ENCODE measurements at regions not wholly inside any gene's neighbourhood (a gene's known extent, or its start where the extent isn't known, plus 50 kb on each side); places are given as distances from the start of the nearest gene placed in this dataset.
A peak's percentile ranks its signal among the peaks of the same experiment; 100 is the strongest.
"Not testable (repeated sequence)": the region's sequence is repeated elsewhere in the genome, so short reads cannot be mapped to it uniquely, and the experiment has no call there.

GRCh38 chr7:65317372-65317771, 56.3 kb upstream of the ZNF92 start:
- no peak for DNase-seq (ENCODE audit: low read depth in 2 of 2)

- DNase-seq (ENCODE audit: low read depth in 2 of 2): no peak
These were observed 62.9 kb upstream of the ZNF92 start for GRCh38 chr7:65310761-65311160.

DNA sequence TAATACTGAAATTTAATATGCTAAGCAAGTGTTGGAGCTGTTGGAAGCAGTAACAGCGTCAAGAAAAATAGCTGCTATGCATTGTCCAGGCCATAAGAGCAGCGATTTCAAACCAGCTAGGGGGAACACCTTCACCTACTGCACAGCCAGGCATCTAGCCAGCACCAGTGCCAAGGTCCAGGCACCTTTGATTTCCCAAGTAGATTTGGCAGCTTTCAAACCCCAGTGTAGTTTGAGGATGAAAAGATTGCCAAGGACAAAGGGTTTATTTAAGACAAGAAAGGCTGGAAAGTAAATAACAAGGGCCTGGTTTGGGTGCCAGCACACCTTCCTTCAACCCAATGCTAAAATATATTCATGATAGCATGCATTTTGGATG, 65.4 kb upstream of the ZNF92 start:
- no peak for DNase-seq (ENCODE audit: low read depth in 2 of 2)

DNA sequence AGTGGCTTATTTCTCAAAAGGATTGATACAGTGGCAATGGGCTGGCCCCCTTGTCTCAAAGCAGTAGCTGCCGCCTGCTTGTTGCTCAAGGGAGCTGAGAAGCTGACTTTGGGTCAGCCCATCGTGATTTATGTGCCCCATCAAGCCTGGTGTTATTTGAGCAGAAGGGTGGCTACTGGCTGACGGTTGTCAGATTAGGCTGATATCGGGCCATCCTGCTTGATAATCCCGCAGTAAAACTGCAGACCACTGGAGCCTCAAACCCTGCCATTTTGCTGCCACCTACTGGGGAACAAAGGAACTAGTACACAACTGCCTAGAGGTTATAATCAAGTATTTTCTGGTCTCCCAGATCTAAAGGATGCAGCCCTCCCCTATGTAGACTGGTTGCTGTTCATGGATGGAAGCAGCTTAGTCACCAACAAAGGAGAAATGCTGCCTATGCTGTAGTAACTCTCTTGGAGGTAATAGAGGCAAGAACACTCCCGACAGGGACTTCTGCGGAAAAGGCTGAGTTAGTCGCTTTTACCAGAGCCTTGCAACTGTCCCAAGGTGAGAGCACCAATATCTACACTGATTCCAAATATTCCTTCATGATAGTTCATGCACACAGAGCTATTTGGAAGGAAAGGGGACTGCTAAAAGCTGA, 65.9 kb upstream of the ZNF92 start:
- peak; percentile 1 to 5 for DNase-seq (ENCODE audit: low read depth in 2 of 2)

DNA sequence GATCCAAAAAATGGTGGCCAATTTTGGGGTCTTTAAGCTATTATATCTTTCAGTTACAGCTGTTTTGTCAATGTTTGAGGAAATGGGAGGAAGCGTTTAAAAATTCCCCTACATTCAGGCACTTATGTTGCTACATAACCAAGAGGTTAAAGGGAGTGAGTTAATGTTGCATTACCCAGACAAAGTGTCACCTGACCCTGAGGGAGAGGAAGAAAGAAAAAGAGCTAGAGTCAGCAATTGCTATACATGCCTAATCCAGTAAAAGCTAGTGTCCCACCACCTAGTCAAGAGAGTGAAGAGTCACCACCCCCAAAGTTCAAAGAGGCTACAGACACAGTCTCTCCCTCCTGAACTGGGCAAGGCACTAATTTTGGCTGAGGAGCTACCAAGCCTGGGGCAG, 69.5 kb upstream of the ZNF92 start:
- no peak for DNase-seq (ENCODE audit: low read depth in 2 of 2)

- DNase-seq (ENCODE audit: low read depth in 2 of 2): no peak
These were observed 70.8 kb upstream of the ZNF92 start for GRCh38 chr7:65302883-65303282.

DNA sequence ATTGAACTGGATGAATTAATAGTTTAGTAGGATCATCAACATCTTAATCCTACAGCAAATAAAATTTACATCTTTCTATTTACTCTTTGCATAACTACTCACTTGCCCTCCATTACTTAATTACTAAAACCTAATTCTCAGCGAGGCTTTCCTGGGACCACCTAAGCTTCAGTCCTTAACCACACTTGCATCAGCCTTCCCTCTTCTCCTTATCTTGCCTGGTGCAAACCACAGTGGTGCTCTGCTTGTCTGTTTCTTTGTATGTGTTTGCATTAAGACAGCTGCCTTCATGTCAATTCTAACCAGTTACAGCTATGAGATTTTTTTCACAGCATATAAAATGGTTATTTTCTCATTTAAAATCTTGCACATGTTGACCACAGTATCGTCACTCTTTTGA, 72.6 kb upstream of the ZNF92 start:
- DNase-seq (ENCODE audit: low read depth in 2 of 2): no peak

DNA sequence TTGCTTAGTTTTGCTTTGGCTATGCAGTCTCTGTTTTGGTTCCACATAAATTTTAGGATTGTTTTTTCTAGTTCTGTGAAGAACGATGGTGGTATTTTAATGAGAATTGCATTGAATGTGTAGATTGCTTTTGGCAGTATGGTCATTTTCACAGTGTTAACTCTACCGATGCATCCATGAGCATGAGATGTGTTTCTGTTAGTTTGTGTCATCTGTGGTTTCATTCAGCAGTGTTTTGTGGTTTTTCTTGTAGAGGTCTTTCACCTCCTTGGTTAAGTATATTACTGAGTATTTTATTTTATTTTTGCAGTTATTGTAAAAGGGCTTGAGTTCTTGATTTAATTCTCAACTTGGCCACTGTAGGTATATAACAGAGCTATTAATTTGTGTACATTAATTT, 78.2 kb upstream of the ZNF92 start:
- no peak for DNase-seq (ENCODE audit: low read depth in 2 of 2)

GRCh38 chr7:65290340-65290739, 83.3 kb upstream of the ZNF92 start:
- DNase-seq (ENCODE audit: low read depth in 2 of 2): not testable (repeated sequence)

DNA sequence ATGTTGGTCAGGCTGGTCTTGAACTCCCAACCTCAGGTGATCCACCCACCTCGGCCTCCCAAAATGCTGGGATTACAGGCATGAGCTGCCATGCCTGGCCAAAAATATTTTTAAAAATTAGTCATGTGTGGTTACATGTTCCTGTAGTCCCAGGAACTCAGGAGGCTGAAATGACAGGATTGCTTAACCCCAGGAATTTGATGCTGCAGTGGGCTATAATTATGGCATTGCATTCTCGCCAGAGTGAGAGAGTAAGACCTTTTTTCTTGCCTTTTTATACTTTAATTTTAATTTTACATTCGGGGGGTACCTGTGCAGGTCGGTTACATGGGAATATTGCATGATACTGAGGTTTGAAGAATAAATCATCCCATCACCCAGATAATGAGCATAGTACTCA, 86.6 kb upstream of the ZNF92 start:
- DNase-seq (ENCODE audit: low read depth in 2 of 2): no peak

DNA sequence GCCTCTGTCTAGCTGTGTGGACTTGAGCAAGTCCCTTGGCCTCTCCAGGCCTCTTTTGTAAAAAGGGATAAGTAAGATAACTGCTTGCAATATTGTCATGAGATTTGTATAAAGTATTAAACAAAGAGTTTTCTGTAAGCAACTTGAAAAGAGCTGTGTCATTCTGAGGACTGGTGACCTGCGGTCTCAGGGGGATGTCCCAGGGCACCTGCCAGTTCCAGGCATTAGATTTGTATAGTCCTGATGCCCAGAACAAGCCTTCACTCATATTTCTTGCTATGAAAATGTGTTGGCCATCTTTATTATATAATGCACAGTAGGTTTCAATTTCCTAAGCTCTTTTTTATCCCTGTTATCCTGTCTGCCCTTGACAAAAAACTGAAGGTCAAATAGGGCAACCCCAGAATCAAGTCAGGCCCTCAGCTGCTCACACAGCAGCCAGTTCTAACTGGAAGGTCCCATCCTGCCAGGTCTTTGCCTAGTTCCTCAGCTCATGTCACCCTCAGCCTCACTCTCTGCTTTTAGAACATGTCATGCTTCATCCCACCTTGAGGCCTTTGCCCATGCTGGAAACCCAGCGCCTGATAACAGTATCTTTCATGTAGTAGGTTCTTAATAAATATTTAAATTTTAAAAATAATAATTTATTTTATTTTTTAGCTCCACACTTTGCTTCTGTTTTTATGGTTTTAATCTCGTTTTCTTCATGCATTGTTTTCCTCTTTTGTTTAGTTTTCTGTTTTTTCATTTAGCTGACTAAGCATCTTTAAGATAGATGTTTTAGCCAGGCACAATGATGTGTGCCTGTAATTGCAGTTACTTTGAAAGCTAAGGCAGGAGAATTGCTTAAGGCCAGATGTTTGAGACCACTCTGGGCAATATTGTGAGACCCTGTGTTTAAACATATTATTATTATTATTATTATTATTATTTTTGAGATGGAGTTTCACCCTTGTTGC, 87.5 kb upstream of the ZNF92 start:
- no peak for DNase-seq (ENCODE audit: low read depth in 2 of 2)

DNA sequence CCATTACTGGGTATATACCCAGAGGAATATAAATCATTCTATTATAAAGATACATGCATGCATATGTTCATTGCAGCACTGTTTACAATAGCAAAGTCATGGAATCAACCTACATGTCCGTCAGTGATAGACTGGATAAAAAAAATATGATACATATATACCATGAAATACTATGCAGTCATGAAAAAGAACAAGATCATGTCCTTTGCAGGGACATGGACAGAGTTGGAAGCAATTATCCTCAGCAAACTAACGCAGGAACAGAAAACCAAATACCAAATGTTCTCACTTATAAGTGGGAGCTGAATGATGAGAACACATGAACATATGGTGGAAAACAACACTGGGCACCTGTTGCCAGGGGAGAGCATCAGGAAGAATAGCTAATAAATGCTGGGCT, 88.4 kb upstream of the ZNF92 start:
- not testable (repeated sequence) for DNase-seq (ENCODE audit: low read depth in 2 of 2)

DNA sequence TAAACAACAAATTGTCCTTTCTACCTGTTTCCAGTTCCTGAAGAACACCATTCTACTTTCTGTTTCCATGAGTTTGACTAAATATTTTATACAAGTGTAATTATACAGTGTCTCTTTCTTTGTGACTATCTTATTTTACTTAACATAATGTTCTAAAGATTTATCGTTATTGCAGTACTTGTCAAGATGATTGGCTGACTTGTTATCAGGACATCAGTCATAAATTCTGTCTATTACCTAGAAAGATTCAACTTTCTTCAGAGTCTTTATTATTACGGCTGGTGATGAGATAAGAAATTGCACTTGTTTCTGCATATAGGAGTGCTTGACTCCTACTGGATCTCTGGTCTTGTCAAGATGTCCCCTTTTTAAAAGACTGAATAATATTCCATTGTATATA, 93.9 kb upstream of the ZNF92 start:
- DNase-seq (ENCODE audit: low read depth in 2 of 2): no peak

GRCh38 chr7:65276822-65277221, 96.8 kb upstream of the ZNF92 start:
- no peak for DNase-seq (ENCODE audit: low read depth in 2 of 2)

DNA sequence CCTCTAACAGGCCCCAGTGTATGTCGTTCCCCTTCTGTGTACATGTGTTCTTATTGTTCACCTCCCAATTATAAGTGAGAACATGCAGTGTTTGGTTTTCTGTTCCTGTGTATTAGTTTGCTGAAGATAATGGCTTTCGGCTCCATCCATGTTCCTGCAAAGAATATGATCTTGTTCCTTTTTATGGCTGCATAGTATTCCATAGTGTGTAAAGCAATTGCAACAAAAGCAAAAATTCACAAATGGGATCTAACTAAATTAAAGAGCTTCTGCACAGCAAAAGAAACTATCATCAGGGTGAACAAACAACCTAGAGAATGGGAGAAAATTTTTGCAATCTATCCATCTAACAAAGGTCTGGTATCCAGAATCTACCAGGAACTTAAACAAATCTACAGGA, 102.2 kb upstream of the ZNF92 start:
- DNase-seq (ENCODE audit: low read depth in 2 of 2): not testable (repeated sequence)

DNA sequence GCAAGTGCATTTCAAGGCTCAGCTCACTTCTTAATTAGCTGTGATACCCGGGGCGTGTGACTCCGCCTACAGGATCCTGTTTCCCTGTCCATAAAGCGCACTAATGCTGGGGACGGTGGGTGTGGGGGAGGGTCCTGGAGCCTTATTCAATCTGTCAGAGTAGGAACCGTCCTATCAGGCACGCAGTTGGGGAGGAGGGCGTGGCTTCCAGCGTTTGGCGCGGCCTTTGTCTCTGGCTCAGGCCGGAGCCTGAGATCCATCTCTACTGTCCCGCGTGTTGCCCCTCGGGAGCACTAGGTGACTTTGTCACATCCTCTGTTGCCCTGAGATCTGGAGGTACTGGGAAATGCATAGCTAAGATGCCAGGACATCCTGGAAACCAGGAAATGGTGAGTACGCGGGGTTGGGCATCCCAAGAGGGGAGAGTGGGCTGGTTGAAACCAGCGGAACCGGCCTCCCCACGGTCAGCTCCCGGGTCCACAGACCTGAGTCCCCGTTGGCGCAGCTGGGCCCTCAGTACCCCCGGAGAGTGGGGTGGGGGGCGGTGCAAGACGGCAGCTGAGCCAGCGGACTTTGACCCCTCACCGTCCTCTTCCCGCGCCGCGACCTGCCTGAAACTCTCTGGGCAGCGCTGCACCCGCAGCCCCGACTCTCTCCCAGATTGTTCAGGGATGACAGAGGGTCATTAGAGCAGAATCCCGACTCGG, 104.4 kb upstream of the ZNF92 start:
- DNase-seq (ENCODE audit: low read depth in 2 of 2): no peak

DNA sequence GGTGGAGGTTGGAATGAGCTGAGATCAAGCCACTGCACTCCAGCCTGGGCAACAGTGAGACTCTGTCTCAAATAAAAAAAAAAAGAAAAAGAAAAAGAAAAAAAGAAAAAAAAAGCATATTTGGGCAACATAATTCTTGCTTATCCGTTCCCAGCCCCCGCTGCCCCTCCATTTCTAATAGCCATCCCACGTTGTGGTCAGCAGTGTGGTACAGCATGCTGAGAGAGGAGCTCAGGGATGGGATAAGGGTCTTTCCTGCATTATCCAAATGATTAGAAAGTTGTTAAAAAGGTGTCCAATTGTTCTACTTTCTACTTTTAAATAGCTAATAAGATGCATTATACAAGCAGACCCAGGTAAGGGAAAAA, 104.9 kb upstream of the ZNF92 start:
- no peak for DNase-seq (ENCODE audit: low read depth in 2 of 2)

DNA sequence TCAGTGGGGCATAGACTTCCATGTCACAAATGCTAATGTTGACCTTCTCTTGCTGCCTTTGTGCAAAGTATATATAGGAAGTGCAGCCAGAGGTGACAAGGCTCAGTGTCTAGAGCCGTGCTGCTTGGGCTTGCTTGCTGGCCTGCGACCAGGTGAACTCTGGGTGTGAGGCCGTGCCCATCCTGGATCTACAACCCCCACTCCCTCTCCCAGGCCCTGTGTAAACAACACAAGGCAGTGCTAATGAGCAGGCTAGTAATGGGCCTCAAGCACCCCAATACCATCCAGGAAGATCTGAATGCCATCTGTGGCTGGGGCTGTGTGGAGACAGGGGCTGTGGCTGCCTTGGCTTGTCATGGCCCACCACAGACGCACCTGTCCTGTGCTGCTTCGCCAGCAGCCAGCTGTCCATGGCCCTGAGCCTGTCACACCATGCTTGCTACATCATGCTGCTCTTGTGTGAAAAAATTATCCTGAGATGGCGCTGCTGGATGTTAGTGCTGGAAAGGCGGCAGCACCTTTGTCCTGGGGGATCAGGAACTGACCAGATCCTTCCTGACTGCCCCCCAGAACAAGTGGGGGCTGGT, 107.6 kb upstream of the ZNF92 start:
- no peak for DNase-seq (ENCODE audit: low read depth in 2 of 2)

DNA sequence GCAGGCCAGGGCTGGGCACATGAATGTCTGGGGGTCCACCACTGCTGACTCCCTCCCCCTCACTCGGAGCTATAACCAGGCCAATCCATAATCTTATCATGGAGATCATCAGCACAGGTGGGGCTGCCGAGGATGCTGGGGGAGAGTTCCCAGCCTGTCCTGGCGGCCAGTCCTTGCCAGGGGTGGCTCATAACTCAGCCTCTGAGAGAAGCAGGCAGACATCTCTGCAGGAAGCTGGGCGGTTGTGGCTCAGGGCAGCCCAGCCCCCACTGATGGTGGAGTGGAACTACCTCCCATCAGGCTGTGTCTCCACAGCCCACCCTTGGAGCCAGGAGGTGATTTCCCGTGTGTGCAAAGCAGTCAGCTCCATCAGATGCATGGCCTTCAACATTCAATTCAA, 109.4 kb upstream of the ZNF92 start:
- no peak for DNase-seq (ENCODE audit: low read depth in 2 of 2)

GRCh38 chr7:65260673-65261072, 113.0 kb upstream of the ZNF92 start:
- not testable (repeated sequence) for DNase-seq (ENCODE audit: low read depth in 2 of 2)

DNA sequence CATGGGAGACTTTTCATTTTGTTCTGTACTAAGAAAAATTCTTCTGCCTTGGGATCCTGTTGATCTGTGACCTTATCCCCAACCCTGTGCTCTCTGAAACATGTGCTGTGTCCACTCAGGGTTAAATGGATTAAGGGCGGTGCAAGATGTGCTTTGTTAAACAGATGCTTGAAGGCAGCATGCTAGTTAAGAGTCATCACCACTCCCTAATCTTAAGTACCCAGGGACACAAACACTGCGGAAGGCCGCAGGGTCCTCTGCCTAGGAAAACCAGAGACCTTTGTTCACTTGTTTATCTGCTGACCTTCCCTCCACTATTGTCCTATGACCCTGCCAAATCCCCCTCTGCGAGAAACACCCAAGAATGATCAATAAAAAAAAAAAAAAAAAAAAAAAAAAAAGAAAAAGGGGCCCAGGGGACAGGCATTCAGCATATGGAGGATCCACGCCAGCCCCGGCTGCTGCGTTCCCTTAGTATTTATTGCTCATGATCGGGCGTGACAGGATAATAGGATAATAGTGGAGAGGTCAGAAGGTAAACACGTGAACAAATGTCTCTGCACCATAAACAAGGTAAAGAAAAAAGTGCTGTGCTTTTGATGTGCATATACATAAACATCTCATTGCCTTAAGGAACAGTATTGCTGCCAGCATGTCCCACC, 113.7 kb upstream of the ZNF92 start:
- not testable (repeated sequence) for DNase-seq (ENCODE audit: low read depth in 2 of 2)

- DNase-seq (ENCODE audit: low read depth in 2 of 2): no peak
These were observed 119.6 kb upstream of the ZNF92 start for GRCh38 chr7:65254061-65254460.

Data from stimulated activated CD8-positive, alpha-beta memory T cell treated with anti-CD3 and anti-CD28 coated beads, Interleukin-7, amount 100 ng/mL, for 1 hour (primary cell).